ENCODE measurements at regions not wholly inside any gene's neighbourhood (a gene's known extent, or its start where the extent isn't known, plus 50 kb on each side); places are given as distances from the start of the nearest gene placed in this dataset.

- TF ChIP-seq FOXM1 (IDR thresholded peaks at IDR 0.05; ENCODE audit: borderline replicate concordance), result no peak
- TF ChIP-seq ELF4 (IDR thresholded peaks at IDR 0.05), result no peak
- no peak for TF ChIP-seq L3MBTL2 (conservative IDR thresholded peaks at IDR 0.05)
- TF ChIP-seq SUZ12 (IDR thresholded peaks at IDR 0.05), result no peak
- TF ChIP-seq FOXK2 (IDR thresholded peaks at IDR 0.05), result no peak
- no peak for TF ChIP-seq SP1 (IDR thresholded peaks at IDR 0.05)
- no peak for TF ChIP-seq ARNT (IDR thresholded peaks at IDR 0.05)
- no peak for TF ChIP-seq FOXA1 (IDR thresholded peaks at IDR 0.05)
- no peak for TF ChIP-seq HDGF (IDR thresholded peaks at IDR 0.05; ENCODE audit: borderline replicate concordance)
- no peak for TF ChIP-seq TARDBP (IDR thresholded peaks at IDR 0.05)
- TF ChIP-seq LEF1 (IDR thresholded peaks at IDR 0.05; ENCODE audit: borderline replicate concordance), result no peak
- TF ChIP-seq ZNF384 (IDR thresholded peaks at IDR 0.05), result no peak
Observed at GRCh38 chr4:93981594-93981993, 153.0 kb downstream of the ATOH1 start.
